ENCODE measurements at regions not wholly inside any gene's neighbourhood (a gene's known extent, or its start where the extent isn't known, plus 50 kb on each side); places are given as distances from the start of the nearest gene placed in this dataset.
"Not testable (repeated sequence)": the region's sequence is repeated elsewhere in the genome, so short reads cannot be mapped to it uniquely, and the experiment has no call there.

GRCh38 chr6:141437011-141437410 lies 695.7 kb upstream of the GJE1 start:
- DNase-seq: no peak

- DNase-seq: no peak
These were observed 706.2 kb upstream of the GJE1 start for GRCh38 chr6:141426400-141426980.

- DNase-seq: no peak
These were observed 711.3 kb upstream of the GJE1 start for GRCh38 chr6:141421378-141421777.

GRCh38 chr6:141418076-141418475 lies 714.6 kb upstream of the GJE1 start:
- no peak for DNase-seq

- DNase-seq: no peak
These were observed 716.8 kb upstream of the GJE1 start for GRCh38 chr6:141415896-141416295.

- DNase-seq: no peak
These were observed 719.5 kb upstream of the GJE1 start for GRCh38 chr6:141413196-141413595.

- no peak for DNase-seq
These were observed 726.0 kb upstream of the GJE1 start for GRCh38 chr6:141406761-141407160.

- DNase-seq: no peak
These were observed 728.9 kb upstream of the GJE1 start for GRCh38 chr6:141403827-141404226.

- no peak for DNase-seq
These were observed 729.6 kb upstream of the GJE1 start for GRCh38 chr6:141403103-141403502.

GRCh38 chr6:141402489-141402888 lies 730.2 kb upstream of the GJE1 start:
- DNase-seq: no peak

- no peak for DNase-seq
These were observed 730.9 kb upstream of the GJE1 start for GRCh38 chr6:141401851-141402250.

- no peak for DNase-seq
These were observed 731.6 kb upstream of the GJE1 start for GRCh38 chr6:141401168-141401567.

- no peak for DNase-seq
These were observed 733.8 kb upstream of the GJE1 start for GRCh38 chr6:141398949-141399348.

- no peak for DNase-seq
These were observed 737.2 kb upstream of the GJE1 start for GRCh38 chr6:141395443-141396008.

- no peak for DNase-seq
These were observed 738.1 kb upstream of the GJE1 start for GRCh38 chr6:141394565-141395051.

GRCh38 chr6:141394125-141394536 lies 738.6 kb upstream of the GJE1 start:
- DNase-seq: no peak

GRCh38 chr6:141393405-141394124 lies 739.2 kb upstream of the GJE1 start:
- DNase-seq: no peak

GRCh38 chr6:141391135-141391534 lies 741.6 kb upstream of the GJE1 start:
- DNase-seq: not testable (repeated sequence)

GRCh38 chr6:141388666-141389065 lies 744.1 kb upstream of the GJE1 start:
- no peak for DNase-seq

GRCh38 chr6:141370438-141370837 lies 762.3 kb upstream of the GJE1 start:
- DNase-seq: no peak

GRCh38 chr6:141366796-141367195 lies 765.9 kb upstream of the GJE1 start:
- DNase-seq: not testable (repeated sequence)

- DNase-seq: no peak
These were observed 768.0 kb upstream of the GJE1 start for GRCh38 chr6:141364694-141365093.

GRCh38 chr6:141364232-141364631 lies 768.5 kb upstream of the GJE1 start:
- DNase-seq: no peak

GRCh38 chr6:141361559-141361958 lies 771.2 kb upstream of the GJE1 start:
- no peak for DNase-seq
